ENCODE measurements at regions not wholly inside any gene's neighbourhood (a gene's known extent, or its start where the extent isn't known, plus 50 kb on each side); places are given as distances from the start of the nearest gene placed in this dataset.

- TF ChIP-seq EGR1 (IDR thresholded peaks at IDR 0.05): no peak
- no peak for TF ChIP-seq YY1 (IDR thresholded peaks at IDR 0.05; ENCODE audit: low read depth)
- TF ChIP-seq ZBTB7A (IDR thresholded peaks at IDR 0.05; ENCODE audit: low read depth): no peak
- TF ChIP-seq TAF1 (IDR thresholded peaks at IDR 0.05; ENCODE audit: low read depth): no peak
- TF ChIP-seq RAD21 (IDR thresholded peaks at IDR 0.05; ENCODE audit: low read depth): no peak
- no peak for TF ChIP-seq FOXM1 (IDR thresholded peaks at IDR 0.05; ENCODE audit: borderline replicate concordance, low read depth)
- TF ChIP-seq EP300 (IDR thresholded peaks at IDR 0.05; ENCODE audit: borderline replicate concordance): no peak
- TF ChIP-seq CEBPB (IDR thresholded peaks at IDR 0.05): no peak
- TF ChIP-seq NFIC (IDR thresholded peaks at IDR 0.05): no peak
- no peak for TF ChIP-seq TEAD4 (IDR thresholded peaks at IDR 0.05)
- TF ChIP-seq CREB1 (IDR thresholded peaks at IDR 0.05; ENCODE audit: low read depth): no peak
- TF ChIP-seq REST (IDR thresholded peaks at IDR 0.05; ENCODE audit: low read depth): no peak
- TF ChIP-seq MAX (IDR thresholded peaks at IDR 0.05): no peak
- no peak for TF ChIP-seq TCF12 (IDR thresholded peaks at IDR 0.05; ENCODE audit: low read depth)
- TF ChIP-seq USF1 (IDR thresholded peaks at IDR 0.05): no peak
These were observed 734.3 kb downstream of the QKI start for GRCh38 chr6:164148788-164149187.

DNA sequence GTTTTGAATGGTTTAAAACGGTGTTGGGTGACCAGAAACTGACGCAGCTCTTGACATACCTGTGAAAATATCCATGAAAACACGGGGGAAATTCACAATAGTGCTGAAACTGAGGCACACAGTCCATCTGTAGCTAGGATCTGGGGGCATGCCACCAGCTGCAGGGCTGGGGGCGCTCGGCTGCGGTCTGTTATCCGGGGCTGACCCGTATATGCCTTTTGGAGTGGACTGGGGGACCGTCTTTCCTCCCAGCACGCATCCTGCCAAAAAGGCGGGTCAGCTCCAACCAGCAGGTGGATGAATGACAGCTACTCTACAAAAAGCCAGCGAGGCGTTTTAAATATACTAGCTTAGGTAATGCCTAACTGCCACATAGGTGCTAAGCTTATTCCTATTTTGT lies 729.8 kb downstream of the QKI start:
- TF ChIP-seq TCF12 (IDR thresholded peaks at IDR 0.05; ENCODE audit: low read depth) (no peak), CEBPB (IDR thresholded peaks at IDR 0.05) (no peak), FOXM1 (IDR thresholded peaks at IDR 0.05; ENCODE audit: borderline replicate concordance, low read depth) (no peak), REST (IDR thresholded peaks at IDR 0.05; ENCODE audit: low read depth) (no peak), EGR1 (IDR thresholded peaks at IDR 0.05) (no peak), CREB1 (IDR thresholded peaks at IDR 0.05; ENCODE audit: low read depth) (no peak), ZBTB7A (IDR thresholded peaks at IDR 0.05; ENCODE audit: low read depth) (no peak), TAF1 (IDR thresholded peaks at IDR 0.05; ENCODE audit: low read depth) (no peak), MAX (IDR thresholded peaks at IDR 0.05) (no peak)

GRCh38 chr6:164142322-164142721 lies 727.8 kb downstream of the QKI start:
- TF ChIP-seq FOXM1 (IDR thresholded peaks at IDR 0.05; ENCODE audit: borderline replicate concordance, low read depth) (no peak), EGR1 (IDR thresholded peaks at IDR 0.05) (no peak), TAF1 (IDR thresholded peaks at IDR 0.05; ENCODE audit: low read depth) (no peak), USF1 (IDR thresholded peaks at IDR 0.05) (no peak), CREB1 (IDR thresholded peaks at IDR 0.05; ENCODE audit: low read depth) (no peak), TCF12 (IDR thresholded peaks at IDR 0.05; ENCODE audit: low read depth) (no peak), YY1 (IDR thresholded peaks at IDR 0.05; ENCODE audit: low read depth) (no peak), ZBTB7A (IDR thresholded peaks at IDR 0.05; ENCODE audit: low read depth) (no peak), MAX (IDR thresholded peaks at IDR 0.05) (no peak), NFIC (IDR thresholded peaks at IDR 0.05) (no peak), EP300 (IDR thresholded peaks at IDR 0.05; ENCODE audit: borderline replicate concordance) (no peak), REST (IDR thresholded peaks at IDR 0.05; ENCODE audit: low read depth) (no peak), CEBPB (IDR thresholded peaks at IDR 0.05) (no peak), RAD21 (IDR thresholded peaks at IDR 0.05; ENCODE audit: low read depth) (no peak), TEAD4 (IDR thresholded peaks at IDR 0.05) (no peak)

- TF ChIP-seq REST (IDR thresholded peaks at IDR 0.05; ENCODE audit: low read depth) (no peak), CEBPB (IDR thresholded peaks at IDR 0.05) (no peak), YY1 (IDR thresholded peaks at IDR 0.05; ENCODE audit: low read depth) (no peak), MAX (IDR thresholded peaks at IDR 0.05) (no peak)
These were observed 721.1 kb downstream of the QKI start for GRCh38 chr6:164135511-164136132.
